HG03196 (cell line): ENCODE measurements at regions not wholly inside any gene's neighbourhood (a gene's known extent, or its start where the extent isn't known, plus 50 kb on each side); places are given as distances from the start of the nearest gene placed in this dataset.
"Not testable (repeated sequence)": the region's sequence is repeated elsewhere in the genome, so short reads cannot be mapped to it uniquely, and the experiment has no call there.

Experiments used
- ATAC-seq: cut with Tn5 transposase; IDR thresholded peaks from one replicate; pipeline ENCODE4 v1.9.1; 2021; ENCODE audit not compliant: unreplicated experiment

DNA sequence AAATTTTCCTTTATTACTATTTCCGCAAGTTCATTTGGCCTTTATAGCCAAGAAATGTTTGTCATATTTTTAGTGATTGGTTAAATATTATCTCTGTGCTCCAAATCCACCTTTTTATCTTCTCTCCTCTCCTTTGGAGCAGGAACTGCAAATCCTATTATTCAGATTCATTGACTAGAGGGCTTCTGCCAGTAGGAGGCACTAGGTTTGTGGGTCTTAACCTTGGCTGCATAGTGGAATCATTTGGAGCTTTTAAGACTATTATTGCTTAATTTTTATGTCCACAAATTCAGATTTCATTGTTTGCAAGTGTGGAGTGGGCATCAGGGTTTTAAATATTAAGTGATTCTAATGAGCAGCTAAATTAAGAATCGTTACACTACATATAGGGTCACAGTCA is 75.3 kb upstream of the SYT10 start:
- ATAC-seq, result no peak

DNA sequence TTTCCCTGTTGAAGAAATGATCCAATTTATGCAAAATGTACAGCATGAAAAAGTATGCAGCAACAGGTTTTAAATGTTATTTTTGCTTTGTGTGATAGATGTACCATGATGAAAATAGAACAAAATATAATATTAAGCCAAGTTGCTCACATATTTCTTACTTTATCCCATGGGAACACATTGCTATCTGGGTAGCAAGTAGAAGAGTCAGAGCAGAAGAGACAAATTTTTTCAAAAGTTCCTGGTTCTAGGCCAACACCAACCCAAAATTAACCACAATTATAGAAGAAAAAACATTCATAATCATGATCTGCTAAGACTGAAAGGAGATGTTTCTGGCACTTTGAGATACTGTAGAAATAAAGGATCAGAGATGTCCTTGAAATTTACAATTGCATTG is 79.9 kb upstream of the SYT10 start:
- ATAC-seq, result no peak

GRCh38 chr12:33520505-33521302 is 81.1 kb upstream of the SYT10 start:
- ATAC-seq, result not testable (repeated sequence)

- ATAC-seq, result no peak
These were observed 89.4 kb upstream of the SYT10 start for GRCh38 chr12:33529031-33529430.

DNA sequence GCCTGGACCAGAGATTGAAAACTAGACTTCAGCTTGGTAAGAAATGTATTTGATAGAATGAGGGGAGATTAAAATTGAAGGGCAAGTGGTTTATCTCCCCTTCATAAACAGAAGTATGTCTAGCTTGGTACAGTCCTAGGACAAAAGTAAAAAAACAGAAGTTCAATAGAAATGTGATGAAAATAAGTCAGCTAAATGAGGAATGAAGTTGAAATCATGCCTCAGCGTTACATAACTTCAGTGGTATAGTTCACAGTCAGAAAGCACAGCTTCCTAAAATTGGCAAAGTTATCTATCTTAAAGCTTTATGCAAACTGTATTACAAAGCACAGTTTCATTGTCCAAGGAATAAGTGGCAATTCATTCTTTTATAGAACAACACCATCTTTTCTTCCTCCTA is 90.2 kb upstream of the SYT10 start:
- no peak for ATAC-seq

DNA sequence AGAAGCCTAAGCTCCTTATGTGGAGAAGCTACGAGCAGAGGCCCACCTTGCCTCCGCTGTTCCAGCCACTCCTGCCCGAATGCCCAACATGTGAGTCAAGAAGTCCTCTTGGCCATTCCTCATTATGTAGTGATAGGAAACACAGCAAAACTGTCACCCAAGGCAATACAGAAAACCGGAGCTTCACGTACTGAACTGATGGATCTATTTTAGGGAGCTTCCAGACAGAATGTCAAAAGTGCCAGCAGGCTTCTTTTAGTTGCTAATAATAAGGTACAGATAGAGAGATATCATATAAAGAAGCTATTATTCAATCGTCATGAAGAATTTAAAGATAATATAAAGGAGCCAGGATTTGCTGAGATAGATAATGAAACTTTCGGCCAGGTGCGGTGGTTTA is 91.6 kb upstream of the SYT10 start:
- no peak for ATAC-seq

- ATAC-seq, result no peak
These were observed 93.9 kb upstream of the SYT10 start for GRCh38 chr12:33533527-33533926.

DNA sequence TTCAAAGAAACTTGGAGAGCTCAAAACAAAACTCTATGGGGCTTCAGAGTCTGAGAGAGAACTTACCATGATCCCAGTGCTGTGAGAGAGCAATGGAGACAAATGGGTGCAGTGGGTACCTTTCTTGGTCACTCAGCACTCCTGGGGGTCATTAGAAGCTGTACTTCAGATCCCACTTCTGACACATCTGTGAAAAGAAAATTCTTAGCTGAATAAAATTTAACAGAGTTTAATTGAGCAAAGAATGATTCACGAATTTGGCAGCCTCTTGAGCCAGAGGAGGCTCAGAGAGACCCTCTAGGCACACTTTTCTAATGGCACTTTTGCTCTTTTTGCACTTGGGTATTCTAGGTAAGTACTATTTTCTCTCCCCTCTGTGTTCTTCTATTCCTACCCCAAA is 96.8 kb upstream of the SYT10 start:
- no peak for ATAC-seq

- ATAC-seq, result no peak
These were observed 106.4 kb upstream of the SYT10 start for GRCh38 chr12:33546004-33546403.

- no peak for ATAC-seq
These were observed 107.5 kb upstream of the SYT10 start for GRCh38 chr12:33547084-33547483.

DNA sequence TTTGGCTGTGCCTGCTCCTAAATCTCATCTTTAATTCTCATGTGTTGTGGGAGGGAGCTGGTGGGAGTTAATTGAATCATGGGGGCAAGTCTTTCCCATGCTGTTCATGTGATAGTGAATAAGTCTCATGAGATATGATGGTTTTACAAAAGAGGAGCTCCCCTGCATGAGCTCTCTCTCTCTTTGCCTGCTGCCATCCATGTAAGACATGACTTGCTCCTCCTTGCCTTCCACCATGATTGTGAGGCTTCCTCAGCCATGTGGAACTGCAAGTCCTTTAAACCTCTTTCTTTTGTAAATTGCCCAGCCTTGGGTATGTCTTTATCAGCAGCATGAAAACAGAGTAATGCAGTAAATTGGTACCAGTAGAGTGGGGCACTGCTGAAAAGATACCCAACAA is 110.6 kb upstream of the SYT10 start:
- not testable (repeated sequence) for ATAC-seq

GRCh38 chr12:33551006-33551405 is 111.4 kb upstream of the SYT10 start:
- ATAC-seq, result no peak

DNA sequence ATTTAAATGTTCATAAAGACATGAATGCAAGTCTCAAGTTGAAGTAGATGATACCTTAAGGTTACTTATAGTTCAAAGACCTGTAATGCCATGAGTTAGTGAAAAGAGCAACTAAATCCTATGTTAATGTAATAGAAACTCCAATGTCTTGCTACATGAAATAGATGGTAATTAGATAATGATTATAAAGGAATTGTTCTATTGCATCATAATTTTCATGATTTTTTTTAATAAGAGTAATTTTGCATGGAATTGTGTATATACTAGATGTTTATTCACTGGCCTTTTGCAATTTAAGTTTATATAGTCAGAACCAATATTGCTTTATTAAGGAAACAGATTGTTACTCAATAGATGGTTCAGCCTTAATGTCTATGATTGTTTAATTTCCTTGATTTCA is 115.5 kb upstream of the SYT10 start:
- no peak for ATAC-seq

- ATAC-seq, result no peak
These were observed 121.1 kb upstream of the SYT10 start for GRCh38 chr12:33560653-33561208.

DNA sequence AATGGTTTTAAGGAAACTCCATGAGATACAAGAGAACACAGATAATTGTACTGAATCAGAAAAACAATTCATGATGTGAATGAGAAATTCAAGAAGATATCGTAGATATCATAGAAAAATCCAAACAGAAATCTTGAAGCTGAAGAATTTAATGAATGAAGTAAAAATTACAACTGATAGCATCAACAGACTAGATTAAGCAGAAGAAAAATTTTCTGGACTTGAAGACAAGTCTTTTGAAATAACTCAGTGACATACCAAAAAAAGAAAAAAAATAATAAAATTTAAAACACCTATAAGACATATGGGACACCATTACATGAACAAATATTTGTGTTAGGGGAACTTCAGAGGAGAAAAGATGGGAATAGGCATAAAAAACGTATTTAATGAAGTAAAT is 122.8 kb upstream of the SYT10 start:
- ATAC-seq, result no peak

DNA sequence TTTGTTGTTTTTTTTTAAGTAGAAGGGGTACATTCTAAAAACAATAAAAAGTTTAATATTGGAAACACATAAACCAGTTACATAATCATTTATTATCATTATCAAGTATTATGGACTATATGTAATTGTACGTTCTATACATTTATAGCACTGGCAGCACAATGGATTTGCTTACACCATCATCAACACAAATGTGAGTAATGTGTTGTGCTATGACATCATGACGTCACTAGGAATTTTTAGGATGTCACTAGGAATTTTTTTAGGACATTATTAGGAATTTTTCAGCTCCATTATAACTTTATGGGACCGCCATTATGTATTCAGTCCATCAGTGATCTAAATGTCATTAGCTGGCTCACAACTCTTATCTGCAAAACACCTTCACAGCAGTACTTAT is 126.8 kb upstream of the SYT10 start:
- no peak for ATAC-seq

DNA sequence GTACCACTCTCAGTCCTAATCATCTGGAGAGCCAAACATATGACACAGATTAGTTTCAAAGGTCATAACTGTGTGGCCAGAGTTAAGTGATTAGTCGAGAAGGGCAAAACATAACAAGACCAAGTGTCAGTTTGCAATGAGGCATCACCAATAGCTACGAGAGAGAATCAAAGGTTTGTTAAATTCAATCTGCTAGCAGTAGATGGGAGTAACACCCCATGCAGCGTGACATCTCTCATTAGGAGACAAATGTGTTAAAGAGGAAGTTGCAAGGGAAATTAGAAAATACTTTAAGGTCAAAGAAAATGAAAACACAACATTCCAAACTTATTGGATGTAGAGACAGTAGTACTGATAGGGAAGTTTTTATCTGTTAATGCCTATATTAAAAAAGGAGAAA is 135.7 kb upstream of the SYT10 start:
- no peak for ATAC-seq

DNA sequence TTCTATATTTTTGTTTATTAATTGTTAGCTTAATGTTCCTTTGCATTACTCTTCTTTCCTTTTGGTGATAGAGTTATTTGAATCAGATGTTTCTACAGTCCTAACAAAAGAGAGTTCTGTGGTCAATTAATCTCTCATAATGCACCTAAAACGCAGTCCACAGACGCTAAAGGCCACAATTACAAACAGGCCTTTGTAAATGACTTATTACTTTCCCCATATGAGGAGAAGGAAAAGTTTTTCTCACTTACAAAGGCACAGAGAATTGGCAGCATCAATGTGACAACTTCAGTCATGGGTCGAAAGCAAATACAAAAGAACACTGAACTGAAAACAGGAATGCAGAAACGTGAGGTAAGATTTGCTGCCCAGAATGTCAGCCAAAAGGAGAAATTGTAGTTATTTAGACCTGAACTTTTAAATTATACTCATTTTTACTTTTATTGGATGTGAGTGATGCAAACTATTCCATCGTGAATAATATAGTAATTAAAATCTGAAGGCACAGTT is 142.0 kb upstream of the SYT10 start:
- ATAC-seq, result no peak

- no peak for ATAC-seq
These were observed 147.0 kb upstream of the SYT10 start for GRCh38 chr12:33586576-33586975.

- ATAC-seq, result no peak
These were observed 147.7 kb upstream of the SYT10 start for GRCh38 chr12:33587354-33587753.

DNA sequence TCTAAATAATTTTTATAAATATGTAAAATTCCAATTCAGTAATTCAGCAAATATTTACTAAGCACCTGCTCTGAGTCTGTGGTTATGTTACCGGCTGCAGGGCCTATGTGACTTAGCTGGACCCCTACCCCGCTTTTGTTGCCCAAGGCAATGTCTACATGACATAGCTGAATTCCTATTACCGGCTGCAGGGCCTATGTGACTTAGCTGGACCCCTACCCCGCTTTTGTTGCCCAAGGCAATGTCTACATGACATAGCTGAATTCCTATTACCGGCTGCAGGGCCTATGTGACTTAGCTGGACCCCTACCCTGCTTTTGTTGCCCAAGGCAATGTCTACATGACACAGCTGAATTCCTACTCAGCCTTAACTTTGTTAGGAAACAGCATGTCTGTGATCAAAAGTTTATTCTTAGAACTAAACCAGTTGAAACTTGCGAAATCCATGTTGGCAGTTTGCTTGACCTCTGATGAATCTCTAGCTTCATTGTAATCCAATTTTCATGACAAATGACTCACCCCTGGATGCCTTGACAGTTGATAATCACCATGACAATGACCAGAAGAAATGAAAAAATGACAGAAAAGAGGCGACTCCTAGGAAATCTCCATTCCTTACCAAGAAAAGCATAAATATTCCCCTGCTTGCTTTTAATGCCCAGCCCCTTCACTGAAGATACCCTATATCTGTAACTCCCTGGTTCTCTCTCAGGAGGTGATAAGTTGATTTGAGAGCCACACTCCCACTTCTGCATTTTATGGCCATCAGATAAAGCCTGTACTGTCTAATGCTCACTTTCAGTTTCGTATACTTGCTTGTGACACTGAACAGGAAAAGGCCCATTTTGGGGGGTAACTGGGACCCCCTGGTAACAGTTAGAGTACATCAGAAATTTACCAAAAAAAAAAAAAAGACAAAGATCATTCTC is 148.4 kb upstream of the SYT10 start:
- ATAC-seq, result peak; percentile 78
